ENCODE measurements at regions not wholly inside any gene's neighbourhood (a gene's known extent, or its start where the extent isn't known, plus 50 kb on each side); places are given as distances from the start of the nearest gene placed in this dataset.

DNA sequence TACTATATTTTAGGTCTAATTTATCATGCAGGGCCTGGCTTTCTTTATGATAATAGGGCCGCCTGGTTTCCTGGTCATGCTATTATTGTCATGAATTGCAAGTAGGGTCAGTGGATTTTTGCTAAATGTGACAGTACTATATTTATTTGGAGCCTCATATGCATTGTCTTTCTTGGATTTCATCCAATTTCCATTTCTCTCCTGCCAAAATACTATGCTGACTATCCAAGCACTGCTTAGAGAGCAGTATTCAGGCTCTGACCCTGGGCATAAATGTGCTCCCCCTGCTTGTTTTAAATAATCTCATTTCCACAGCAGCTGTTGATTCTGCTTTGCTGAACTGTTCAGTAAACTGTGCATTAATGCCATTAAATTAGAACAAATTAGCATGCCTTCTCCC is 269.3 kb downstream of the GPM6A start:
- no peak for TF ChIP-seq ELF4 (IDR thresholded peaks at IDR 0.05)
- TF ChIP-seq FOXM1 (IDR thresholded peaks at IDR 0.05; ENCODE audit: borderline replicate concordance) = no peak
- no peak for TF ChIP-seq LEF1 (IDR thresholded peaks at IDR 0.05; ENCODE audit: borderline replicate concordance)
- TF ChIP-seq ZNF384 (IDR thresholded peaks at IDR 0.05) = no peak
- no peak for TF ChIP-seq SUZ12 (IDR thresholded peaks at IDR 0.05)
